T-helper 2 cell (primary cell): ENCODE measurements at regions not wholly inside any gene's neighbourhood (a gene's known extent, or its start where the extent isn't known, plus 50 kb on each side); places are given as distances from the start of the nearest gene placed in this dataset.
"Not testable (repeated sequence)": the region's sequence is repeated elsewhere in the genome, so short reads cannot be mapped to it uniquely, and the experiment has no call there.

Experiments
- DNase-seq, 5 experiments: peaks; one replicate each; pipeline versions ENCODE4 v3.0.0 to v3.0.0-alpha.2; 2012 to 2022

DNA sequence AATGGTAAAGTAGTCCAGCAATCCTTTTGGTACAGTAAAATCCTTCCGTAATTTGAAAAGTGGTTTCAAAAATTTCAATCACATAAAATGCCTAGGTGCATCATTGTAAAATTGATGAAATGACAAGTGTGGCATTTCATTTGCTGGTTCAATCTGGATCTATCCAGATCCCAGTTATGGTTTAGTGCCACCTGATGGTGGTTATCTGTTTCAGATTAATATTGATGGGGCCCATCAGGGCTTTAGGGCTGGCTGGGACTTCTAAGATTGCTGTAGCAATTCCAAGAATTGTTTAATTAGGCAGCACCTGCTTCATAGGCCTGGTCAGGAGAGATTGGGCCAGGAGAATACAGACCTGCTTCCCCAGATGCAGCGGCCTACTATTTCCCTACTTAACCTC lies 55.5 kb upstream of the PIK3C3 start:
- no peak for DNase-seq

DNA sequence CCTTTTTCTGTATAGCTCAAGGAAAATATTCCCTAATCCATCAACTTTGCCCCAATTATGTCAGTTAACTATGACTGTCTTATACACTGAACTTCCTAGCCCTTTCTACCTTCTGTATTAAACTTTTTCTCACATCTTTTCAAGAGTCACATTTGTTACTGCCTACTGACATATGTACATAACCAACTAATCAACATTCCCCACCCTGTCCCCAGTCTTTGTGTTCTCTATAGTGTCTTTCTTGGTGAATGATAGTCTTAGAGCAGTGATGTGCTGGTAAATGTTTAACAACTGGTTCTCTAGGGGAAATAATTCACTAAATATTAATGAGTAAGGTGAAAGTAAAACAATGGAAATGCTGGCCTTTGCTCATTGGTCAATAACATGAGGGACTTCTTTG lies 61.6 kb upstream of the PIK3C3 start:
- no peak for DNase-seq

DNA sequence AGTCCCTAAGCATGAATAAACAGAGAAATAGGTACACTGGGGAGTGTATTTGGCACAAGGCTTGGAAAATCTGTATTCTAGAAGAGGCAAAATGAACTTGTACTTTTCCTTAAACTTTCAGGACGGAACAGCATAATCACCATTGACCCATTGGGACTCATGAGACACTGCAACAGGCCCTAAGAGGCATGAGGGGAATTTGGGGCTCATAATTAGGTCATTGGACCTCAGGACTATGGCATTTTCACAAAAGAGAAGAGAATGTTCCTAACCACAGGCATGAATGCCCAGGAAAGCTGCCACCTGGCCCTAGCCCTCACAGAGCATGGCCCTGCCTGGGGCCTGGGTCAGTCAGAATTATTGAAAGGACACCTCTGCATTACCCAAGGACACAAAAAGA lies 67.9 kb upstream of the PIK3C3 start:
- DNase-seq, result no peak

DNA sequence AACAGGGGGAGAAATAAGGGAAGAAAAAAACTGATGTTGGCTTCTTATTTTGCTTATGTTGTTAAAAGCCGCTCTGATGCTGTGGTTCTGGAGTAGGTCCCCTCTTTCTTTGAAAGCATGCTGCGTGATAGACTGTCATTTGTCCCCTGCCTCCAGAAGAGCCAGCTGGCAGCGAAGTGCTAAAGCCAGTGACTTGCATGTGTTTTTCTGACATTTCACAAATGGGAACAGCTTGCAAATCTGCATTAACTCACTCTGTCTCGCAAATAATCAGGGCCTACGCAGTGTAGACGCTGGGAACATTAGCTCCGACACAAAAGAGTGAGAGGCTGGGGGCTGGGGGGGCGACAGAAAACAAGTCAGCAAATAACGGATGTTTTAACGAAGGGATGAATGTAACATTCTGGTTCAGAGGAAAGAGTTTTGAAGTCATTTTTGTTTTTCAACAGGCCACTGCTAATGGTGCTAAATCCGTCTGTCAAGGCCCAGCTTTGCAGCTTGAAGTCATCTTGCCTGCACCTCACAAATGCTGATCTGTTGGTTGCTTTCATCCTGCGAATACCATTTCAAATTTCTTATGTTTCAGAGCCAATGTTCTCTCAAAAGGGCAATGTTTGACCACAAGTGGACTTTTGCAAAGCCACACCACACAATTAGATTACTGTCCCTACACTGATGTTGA lies 68.8 kb upstream of the PIK3C3 start:
- no peak for DNase-seq

DNA sequence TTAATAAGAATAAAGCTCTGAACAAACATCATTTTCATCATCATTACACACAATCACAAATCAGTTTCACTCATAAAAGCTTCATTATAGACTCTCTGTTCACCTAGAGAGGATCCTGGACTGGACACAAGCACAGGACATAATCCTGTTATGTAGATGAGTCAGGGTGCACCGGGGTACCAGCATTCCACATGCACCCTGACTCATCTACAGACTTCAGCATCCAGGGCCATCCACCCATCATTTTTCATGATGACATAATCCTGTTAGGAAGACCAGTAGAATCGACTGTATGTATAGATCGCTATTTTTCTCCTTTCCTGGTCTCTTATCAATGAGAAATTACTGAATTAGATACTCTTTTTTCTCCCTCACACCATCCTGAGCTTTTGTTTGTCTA lies 73.7 kb upstream of the PIK3C3 start:
- DNase-seq, result no peak

DNA sequence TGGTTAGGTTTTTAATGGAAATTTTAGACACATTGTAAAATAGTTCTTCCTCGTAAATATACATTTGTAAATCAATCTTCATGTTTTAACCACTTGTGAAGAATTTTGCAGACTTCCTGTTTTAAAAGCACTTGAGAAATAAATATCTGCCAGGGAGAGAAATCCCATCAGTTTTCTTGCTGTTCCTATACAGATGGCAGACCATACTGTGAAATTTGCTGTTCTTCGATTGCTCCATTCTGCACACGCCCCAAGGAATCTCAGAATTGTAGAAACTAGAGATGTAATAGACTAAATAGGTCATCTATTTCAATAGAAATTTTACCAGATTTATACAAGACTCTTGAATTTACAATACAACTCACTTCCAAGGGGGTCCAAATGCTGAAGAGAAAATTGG lies 75.8 kb upstream of the PIK3C3 start:
- no peak for DNase-seq

DNA sequence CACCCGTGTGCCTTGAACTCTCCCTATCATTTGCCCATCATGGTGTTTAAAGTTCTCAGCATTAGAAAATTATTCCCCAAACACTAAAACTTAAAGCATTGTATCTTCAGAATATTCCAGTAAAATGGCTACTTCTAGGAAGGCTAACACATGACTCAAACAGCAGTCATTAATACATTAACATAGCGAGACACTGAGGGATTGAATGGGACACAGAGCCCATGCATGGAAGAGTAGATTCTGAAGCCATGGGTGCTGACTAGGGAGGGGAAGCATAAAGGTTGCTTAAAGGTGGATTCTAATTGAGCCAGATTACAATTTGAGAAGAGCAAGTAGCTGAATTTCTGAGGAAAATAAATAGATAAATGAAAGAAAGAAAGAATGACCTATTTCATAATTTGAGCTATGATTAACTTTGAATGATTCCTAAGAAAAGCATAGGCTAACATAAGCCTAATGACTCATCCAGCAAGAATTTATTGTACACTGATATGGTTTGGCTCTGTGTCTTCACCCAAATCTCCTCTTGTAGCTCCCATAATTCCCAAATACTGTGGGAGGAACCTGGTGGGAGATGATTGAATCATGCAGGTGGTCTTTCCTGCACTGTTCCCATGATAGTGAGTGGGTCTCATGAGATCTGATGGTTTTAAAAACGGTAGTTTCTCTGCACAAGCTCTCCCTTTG lies 79.8 kb upstream of the PIK3C3 start:
- DNase-seq, result no peak

DNA sequence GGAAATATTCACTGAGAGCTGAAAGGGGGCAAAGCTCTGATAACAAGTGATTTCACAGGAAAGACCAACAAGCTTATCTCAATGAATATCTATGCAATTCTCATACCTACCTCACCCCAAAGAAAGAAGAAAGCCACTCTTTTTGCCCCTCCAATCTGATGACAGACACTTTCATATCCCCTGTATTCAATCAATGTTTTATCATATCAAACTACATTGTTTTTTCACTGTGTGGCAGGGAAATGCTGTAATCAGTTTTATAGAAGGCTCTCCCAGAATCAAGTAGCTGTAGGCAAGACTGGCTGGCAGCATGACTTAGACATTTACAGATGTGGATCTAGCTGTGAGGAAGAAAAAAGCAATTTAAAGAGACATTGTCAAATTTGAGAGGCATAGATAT lies 81.3 kb upstream of the PIK3C3 start:
- no peak for DNase-seq

DNA sequence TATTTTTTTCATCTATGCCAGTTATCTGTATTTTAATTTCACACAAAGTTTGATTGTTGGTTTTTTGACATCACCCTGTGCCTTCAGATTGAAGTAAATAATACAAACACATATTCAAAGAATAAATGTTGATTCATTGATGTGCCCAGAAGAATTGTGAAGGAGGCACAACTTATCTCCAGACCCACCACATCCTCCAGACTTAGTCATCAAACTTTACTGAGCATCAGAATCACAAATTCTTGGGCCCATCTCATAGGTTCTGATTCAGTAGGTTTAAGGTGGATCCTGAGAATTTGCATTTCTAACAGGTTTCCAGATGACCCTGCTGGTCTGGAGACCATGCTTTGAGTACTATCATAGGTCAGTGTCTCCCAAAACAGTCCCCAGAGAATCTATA lies 82.8 kb upstream of the PIK3C3 start:
- no peak for DNase-seq

DNA sequence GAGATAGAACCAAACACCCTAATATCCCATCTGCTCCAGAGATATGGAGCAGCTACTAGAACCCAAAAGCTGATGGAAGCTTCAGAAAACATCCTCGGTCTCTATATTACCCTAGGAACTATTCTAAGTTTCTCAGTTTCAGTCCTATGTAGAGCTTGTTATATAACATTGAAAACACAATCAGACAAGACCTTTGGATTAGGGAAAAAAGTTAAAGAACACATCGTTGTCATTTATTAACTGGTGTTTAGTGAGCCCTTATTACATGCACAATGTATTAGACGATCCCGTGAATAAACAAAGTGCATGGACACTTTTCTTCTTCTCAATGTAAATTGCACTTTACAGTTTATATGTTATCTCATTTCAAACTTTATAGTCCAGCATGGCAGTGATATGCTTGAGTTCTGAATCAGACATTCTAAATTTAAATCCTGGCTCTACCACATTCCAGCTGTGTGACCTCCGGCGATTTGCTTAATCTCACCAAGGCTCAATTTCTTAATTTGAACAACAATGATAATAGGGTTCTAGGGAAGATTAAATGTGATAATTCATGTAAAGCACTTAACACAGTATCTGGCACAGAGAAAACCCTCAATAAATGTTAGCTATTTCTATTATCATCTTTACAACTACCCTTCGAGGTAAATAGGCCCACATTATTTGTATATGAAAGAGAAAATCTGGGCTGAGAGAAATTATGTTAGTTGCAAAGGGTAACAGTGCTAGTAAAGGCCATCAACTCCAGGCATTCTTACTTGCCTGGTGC lies 83.6 kb upstream of the PIK3C3 start:
- DNase-seq, result no peak

DNA sequence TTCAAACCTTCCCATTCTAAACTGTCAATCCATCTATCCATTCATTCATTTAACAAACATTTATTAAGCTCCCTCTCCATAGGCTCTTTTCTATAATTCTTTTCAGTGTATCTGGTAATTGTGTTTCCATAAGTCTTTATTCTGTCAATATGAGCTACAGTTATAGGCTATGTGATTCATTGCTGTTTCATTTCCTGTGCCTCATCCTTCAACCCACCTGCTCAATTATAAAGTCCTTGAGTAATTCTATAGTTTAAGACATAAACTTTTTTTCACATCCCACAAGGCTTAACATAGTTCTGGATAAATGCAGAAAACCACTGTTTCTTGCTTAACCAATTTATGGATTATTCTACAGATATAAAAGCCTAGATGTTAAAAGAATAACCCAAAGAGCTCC lies 84.2 kb upstream of the PIK3C3 start:
- DNase-seq, result no peak

DNA sequence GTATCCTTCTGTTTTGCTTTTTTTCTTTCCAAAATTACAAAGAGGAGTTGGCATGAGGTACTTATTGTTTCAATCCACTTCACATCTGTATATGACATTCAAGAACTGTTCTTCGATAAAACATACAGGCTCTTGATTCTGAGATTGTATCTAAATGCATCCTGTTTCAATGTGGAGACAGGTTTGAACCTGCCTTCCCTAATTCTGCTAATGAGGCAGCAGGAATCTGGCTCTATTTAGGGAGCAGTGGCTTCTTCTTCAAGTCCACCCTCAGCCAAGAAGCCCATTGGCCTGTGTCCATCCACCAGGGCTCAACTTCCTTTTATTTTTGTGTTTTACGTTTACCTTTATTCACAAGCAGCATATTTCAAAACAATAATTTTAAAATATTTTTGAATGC lies 84.8 kb upstream of the PIK3C3 start:
- DNase-seq, result no peak

DNA sequence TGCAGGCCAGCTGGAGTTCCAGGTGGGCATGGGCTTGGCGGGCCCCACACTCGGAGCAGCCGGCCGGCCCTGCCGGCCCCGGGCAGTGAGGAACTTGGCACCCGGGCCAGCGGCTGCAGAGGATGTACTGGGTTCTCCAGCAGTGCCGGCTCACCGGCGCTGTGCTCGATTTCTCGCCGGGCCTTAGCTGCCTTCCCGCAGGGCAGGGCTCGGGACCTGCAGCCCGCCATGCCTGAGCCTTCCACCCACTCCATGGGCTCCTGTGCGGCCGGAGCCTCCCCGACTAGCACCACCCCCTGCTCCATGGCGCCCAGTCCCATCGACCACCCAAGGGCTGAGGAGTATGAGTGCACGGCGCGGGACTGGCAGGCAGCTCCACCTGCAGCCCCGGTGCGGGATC lies 89.2 kb upstream of the PIK3C3 start:
- DNase-seq, result not testable (repeated sequence)

DNA sequence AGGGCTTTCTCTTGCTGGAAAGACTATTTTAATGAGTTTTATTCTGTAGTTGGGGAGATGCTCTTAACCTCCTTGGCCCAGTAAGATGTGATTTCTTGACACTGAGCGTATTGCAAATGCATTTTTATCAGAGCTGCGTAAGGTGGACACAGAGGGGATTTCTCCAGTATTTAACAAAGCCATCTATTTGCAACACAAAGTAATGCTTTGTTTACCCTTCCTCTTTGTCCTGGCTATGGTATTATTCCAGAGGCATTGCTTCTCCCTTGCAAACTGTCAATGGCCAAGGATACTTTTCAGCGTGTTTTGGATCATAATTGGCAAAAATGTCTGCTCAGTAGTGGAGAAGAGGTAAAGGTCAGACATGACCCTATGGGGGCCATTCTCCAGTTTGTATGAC lies 90.8 kb upstream of the PIK3C3 start:
- no peak for DNase-seq

DNA sequence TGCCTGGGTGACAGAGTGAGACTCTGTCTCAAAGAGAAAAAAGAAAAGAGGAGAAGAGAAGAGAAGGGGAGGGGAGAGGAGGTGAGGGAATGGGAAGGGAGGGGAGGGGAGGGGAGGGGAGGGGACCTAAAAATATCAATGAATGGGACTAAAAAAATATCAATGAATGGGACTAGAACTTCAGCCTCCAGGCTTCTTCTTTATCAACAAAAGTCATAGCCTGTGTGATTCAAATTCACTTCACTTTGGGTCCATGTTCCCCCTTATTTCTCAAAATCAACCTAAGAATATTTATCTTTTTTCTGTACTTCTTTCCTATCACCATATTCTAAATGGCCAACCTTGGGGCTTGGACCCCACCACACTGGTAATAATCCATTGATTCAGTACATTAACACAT lies 92.1 kb upstream of the PIK3C3 start:
- no peak for DNase-seq

DNA sequence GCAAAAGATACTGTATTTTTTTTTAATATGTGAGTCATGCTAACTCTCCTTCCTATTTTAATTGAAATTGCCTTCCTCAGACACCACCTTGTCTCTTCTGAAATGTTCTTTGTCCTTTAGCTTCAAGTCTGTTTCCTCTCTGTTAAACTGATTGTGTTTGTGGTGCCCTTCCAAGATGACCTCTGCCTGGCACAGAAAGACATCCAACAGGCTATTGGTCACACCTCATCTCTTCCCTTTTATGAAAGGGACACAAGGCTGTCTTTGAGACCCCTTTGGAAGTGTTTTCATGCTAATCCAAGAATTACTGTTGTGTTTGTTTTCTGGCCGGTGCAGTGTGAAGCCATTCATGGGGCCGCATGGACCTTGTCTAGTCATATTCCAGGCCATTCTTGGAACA lies 94.0 kb upstream of the PIK3C3 start:
- no peak for DNase-seq

DNA sequence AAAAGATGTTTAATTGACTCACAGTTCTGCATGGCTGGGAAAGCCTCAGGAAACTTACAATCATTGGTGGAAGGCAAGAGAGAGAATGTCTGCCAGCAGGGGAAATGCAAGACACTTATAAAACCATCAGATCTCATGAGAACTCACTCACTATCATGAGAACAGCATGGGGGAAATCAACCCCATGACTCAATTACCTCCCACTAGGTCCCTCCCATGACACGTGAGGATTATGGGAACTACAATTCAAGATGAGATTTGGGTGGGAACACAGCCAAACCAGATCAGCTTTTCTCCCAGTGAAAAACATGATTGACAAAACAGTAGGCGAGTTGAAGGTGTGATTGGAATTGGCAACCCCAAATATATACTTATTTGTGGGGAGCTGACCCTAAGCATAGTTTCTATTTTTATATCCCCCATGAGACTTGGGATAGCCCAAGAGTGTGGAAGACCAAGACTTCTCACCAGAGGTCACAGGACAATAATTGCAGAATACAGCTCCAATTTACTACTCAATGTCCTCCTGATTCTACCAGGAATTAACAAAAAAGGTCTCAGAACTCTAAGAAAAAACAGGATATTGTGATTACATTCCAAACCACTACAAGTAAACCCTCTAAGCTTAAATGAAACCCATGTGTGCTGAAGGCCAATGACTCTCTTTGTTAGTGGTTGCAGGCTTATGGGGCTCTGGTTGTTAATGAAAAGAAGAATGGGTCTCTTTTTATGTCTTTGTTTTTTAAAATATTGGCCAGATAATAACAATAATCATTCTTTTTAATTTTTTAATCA lies 96.1 kb upstream of the PIK3C3 start:
- no peak for DNase-seq

DNA sequence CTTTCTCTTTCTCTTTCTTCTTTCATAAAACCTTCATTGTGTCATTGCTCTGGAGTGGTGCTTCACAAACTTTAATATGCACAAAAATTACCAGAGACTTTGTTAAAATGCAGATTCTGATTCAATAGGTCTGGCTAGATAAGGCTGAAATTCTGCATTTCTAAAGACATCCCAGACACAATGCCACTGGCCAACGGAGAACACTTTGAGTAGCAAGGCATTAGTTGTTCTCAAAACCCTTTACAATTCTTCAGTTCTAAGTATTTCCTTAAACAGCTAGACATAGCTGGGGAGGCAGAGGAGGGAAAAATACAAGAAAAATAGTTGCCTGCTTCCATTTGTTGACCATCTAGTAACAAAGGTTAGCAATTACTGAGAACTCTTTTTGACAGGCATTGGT lies 101.8 kb upstream of the PIK3C3 start:
- DNase-seq, result no peak

DNA sequence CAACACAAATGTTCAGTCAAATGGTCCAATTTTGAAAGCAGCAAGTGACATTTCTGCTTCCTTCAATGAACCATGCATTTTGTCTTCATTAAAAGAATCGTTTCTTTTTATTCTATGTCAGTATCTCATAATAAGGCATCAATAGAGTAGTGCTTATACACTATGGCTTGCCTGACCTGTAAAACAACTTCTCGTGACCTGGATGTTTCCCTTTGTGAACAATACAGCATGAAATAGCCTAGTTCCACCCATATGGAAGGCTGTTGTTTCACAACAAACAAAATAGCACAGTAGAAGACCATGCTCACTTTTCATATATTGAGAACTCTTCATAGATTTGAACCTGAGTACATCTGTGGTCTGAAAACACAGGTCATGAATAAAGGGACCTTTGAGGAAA lies 104.3 kb upstream of the PIK3C3 start:
- no peak for DNase-seq

DNA sequence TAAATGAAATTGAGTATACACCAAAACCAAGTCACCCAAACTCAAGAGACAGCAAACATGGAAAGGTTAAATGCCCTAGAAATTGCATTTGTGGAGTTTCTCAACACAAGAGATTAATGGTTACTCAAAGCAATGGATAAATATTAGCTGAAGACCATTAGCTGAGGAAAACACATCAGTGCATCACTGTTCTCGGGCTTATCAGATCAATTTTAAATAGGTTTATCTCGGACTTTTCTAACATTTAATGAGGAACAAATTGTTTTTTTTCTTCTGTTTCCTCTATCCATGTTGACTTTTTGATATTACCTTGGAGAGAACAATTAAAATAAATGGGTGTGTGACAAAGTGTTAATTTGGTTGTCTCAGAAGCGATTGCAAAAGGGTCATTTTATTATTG lies 105.4 kb upstream of the PIK3C3 start:
- DNase-seq, result no peak

DNA sequence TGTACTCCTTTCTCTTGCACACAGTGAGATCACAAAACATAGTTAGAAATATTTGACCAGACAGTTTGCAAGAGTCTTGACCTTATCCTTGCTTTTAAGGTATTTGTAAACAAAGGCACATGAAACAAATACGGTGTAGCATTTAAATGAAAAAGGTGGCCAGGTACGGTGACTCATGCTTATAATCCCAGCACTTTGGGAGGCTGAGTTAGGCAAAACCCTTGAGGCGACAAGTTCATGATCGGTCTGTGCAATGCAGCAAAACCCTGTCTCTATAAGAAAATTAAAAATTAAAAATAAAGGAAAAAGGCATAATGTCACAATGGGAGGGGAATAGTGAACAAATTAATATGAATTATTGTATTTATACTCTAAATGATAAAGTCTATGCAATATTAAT lies 109.5 kb upstream of the PIK3C3 start:
- no peak for DNase-seq

DNA sequence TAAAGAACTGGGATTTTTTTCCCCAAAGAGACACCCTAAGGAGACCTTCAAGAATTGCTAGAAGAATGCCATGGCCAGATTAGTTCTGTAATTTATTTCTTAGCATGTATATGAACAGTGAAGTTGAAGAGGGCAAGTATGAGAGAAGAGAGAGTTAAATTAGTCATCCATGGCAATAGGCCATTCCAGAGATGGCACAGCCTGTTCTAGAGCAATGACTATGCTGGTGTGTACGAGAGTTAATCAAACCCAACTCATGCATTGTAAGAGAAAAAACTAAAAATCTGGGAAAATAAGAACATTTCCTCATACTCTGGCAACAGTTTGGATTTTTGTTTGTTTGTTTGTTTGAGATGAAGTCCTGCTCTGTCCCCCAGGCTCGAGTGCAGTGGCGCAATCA lies 112.1 kb upstream of the PIK3C3 start:
- no peak for DNase-seq
